Right ventricle myocardium superior (tissue), 1 donor: ENCODE measurements at regions not wholly inside any gene's neighbourhood (a gene's known extent, or its start where the extent isn't known, plus 50 kb on each side); places are given as distances from the start of the nearest gene placed in this dataset.

Source experiments
- ATAC-seq: fragments of 200-7000 bp; cut with Tn5 transposase; one replicate; pipeline ENCODE4 v1.9.1; 2020; ENCODE audit warnings: mild to moderate bottlenecking; ENCODE audit not compliant: poor library complexity
- DNase-seq: peaks from one replicate; pipeline ENCODE4 v3.0.0-alpha.2; 2020
- intact Hi-C: fragments of 100-400 bp; cut with DNase I; formaldehyde crosslinking; loops from one replicate; pipeline ENCODE4 v1.11.2; 2022
- donor health status: DM: no; HTN: yes; CAD: no; lungs with severe emphysema.

DNA sequence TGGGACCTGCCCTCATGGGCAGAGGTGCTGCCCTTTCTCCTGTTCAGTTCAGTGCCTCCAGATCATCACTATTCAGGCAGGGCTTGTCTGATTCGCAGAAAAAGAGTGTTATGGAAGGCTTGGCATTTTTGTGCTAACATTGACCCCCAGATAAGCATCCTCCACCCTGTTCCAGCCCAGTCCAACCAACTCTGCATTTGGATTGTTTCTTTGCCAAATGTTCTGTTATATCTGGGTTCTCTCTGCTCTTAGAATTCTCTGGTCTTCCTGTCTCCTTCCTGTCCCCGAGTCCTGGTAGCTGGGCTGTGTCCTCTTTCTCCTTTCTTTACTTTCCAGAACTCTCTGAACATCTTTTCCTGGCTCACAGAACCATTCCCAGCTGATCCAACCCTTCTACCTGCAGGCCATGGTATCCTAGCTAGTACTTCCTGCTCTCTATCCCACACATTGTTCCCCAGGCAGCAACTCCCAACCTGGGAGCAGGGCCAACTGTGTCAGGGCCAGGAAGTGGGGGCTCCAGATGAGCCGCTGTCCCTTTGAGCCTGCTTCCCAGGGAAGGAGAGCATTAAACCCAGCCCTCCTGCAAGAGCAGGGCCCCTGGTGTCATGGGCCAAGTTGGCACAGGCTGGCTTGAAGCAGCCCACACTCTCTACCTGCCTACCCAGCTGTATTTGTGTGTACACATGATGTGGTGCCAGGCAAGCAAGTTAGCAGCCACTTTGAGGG, 280.7 kb upstream of the CADM1 start:
- ATAC-seq (peak; percentile 48), DNase-seq (peak; percentile 57)
- intact Hi-C loops = no loop called here

DNA sequence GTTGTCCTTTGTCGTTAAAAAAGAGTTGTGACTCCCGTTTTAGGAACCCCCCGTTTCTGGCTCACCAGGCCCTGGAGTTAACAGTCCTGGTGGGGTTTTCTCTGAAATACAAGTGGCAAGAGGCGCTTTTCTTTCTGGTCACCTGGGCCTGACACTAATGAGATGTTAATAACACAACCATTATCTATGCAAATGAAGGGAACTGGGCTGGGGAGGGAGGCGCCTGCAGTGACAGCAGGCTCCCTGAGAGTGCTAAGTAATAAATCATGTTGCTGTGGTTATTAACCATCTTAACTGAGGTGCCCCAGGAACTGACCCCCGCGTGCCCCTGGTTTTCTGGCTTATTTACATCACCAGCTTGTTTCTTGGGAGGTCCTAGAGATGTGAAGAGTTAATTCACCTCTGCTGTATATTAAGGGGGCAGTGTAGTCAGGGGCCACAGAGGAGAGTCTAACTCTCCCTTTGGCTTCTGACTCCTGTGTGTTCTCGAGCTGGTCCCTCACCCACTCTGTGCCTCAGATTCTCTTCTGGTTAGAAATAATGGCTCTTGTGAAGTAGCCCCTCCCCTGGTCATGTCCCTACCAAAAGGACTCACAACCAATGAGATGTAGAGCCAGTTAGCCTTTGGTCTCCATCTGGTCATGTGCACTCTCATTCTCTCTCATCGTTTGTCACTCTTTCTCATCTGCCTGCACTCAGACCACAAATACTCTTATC, 276.6 kb upstream of the CADM1 start:
- ATAC-seq (no peak), DNase-seq (no peak)
- intact Hi-C loops = no loop called here

DNA sequence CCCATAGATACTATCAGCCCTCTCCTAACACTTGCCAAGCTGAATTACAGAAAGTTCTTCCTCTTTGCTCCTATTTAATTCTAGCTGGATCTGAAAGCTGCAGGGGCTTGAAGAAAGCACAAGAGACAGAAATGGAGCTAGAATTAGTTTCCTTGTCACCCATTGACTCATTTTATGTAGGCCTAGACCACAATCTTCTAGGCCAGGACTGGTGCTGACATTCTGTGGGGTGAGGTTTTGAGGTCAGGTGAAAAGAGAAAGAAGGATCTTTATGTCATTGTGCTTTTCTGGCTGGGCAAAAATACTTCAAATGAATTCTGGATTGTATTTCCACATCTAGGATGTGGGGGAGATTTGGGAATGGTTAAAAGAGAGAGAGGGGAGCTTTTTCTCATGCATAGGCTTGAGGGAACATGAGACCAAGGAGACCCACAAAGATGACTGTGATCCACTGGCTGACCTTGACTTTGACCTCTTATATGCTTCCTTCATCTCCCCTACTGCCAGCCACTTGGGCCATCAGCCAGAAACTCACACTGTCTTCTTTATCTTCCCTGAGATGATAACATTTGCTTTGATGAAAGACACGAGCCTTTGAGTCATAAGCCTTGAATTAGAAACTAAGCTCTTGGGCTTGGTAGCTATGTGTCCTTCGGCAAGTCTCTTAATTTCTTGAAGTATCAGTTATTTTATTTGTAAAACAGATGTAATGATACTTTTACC, 274.9 kb upstream of the CADM1 start:
- intact Hi-C loops = no loop called here
- DNase-seq = no peak
- no peak for ATAC-seq

DNA sequence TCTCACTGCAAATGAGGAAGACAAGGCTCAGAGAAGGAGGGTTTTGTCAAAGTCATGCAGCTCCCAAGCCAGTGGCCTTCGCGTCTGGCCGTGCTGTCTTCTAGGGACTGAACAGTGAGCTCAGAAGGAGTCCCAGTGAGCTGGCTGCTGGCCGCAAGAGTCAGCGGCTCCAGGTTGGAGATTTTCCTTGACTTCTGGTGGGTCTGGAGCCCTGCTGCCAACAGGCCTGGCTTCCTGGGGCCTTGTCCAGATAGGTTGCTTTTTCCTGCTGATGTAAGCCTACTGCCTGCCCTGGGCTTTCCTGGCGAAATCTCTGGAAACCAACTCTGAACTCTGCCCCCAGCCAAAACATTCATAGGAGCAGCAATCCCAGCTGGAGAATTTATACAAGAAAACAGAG, 272.7 kb upstream of the CADM1 start:
- intact Hi-C loops = no loop called here
- ATAC-seq (peak; percentile 66), DNase-seq (peak; percentile 60)

DNA sequence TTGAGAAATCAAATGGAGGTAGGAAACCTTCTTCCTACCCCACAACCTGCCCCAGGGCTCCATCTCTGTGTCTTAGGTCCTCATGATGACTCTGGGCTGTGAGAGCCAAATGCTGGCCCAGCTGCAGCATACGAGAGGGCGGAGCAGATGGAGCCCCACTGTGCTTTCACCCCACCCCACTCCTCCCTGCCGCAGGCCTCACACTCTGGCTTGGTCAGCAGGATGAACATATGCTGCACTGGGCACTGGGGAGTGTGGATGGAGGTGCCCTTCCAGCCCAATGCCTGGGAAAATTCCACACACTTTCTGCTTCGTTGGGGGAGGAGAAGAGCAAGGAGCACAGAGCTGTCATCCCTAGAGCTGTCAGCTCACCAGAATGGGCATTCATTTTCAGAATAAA, 271.6 kb upstream of the CADM1 start:
- ATAC-seq (no peak), DNase-seq (no peak)
- intact Hi-C loops = no loop called here

DNA sequence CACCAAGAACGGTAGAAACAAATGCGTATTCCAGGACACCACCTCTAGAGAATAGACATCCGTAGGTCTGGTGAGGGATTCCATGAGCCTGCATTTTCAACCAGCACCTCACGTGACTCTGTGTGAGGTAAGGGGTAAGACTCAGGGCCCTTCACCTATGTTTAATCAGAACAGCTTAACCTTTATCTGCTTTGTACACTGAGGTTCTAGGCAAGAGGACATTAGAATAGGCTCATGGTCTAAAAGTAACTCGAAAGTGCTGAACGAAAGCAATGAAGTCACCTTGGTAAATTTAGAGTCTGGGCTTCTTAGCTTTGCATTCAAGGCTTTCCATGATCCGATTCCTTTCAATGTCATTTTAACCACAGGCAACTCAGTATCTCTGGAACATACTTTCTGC, 270.5 kb upstream of the CADM1 start:
- intact Hi-C loops = no loop called here
- peak; percentile 32 for ATAC-seq
- DNase-seq = no peak

DNA sequence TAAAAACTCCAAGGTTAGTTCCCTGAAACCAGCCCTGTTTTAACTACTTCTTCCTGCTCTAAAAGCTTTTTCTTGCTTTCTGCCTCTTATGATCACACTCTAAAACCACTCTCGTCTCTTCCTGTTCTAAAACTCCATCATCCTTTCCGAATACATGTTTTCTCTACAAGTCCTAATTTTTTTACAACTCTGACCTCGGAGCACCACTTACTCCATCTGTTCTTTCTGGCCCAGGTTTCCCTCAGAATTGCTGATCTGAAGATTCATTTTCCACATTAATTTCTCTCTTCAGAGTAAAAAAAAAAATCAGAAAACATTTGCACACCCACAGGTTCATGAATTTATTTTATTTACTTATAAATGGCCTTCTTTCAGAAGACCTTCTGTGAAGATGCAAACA, 265.7 kb upstream of the CADM1 start:
- DNase-seq = no peak
- intact Hi-C loops = no loop called here
- ATAC-seq = no peak

DNA sequence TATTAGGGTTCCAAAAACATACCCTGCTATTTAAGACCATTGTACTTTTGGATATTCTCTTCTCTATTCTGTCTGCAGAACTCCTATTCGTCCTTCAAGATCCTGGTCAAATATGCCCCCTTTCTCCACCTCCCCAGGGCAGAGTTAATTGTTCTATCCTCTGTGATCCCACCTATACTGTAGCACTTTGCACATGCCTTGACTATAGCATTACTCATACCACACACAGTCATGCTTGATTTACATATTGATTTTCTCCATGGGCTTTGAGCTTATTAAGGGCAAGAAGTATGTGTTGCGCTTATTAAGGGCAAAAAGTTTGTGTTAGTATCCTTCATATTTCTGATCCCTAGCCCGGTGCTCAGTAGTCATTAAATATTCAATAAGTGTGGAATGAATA, 263.7 kb upstream of the CADM1 start:
- intact Hi-C loops = no loop called here
- no peak for DNase-seq
- no peak for ATAC-seq

DNA sequence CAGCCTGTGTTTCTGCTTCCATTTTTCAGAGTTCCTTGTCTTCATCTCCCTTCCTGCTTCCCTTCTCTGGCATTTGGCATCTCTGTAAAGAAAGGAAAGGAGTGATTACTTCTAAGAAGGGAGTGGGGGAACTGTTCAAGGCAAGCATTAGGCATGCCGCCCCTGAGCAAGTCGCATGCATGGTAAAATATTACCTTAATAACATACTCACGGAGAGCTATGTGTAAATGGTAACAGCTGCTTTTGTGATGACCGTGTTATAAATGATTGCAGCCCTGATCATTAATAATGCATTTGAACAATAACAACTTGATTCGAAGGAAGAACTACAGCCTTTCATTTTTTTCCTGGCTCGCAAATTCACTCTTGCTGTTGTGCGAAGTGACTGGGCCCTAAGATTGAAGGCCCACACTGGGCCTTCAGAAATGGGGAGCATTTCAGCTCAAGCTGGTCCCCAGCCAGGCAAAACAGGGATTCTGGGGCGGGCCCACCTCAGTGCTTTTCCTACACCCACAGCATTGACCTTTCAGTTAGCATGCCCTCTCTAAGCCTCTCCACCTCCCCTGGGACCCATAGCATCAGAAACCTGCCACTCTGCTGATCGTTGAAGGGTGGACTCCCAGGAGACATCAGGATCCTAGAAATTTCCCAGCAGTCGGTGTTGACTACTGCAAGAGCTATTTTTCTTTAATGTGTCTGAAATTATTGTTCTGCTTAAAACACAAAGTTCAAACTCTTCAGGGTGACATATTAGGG, 263.0 kb upstream of the CADM1 start:
- ATAC-seq = no peak
- DNase-seq = no peak
- intact Hi-C loops = no loop called here

DNA sequence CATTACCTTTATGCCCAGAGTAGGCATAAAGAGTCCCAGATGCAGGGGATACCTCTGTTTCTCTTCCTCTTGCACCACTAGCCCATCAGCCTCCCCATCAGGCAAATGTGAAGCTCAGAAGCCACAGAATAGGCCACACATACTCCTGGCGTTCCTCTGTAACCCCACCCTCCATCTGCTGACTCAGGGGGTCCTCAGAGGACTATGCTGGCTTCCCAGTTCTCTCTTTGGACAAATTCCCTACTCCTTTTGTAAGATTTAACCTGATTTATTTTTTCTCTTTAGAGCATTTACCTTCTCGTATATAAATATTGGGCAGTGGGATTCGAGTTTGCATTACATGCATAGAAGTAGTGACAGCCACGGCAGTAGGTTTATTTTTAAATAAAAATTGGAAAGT, 262.3 kb upstream of the CADM1 start:
- ATAC-seq = no peak
- DNase-seq = no peak
- intact Hi-C loops = no loop called here

DNA sequence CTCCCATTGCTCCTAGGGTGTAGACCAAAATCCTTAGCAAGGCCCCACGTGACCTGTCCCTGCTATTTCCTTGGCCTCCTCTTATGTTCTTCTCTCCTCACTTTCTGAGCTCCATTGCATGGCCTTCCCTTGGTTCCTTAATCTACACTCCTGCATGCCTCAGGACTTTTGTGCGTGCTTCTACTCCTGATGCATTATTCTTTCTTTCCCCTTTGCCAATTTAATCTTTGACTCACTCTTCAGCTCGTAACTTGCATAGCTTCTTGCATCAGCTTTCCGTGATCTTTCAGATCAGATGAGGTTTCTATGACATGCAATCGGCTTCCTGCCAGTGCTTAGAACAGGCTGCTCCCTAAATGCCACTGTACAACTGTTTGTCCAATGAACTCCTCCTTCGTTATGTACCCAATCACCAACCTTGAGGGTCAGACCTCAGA, 261.6 kb upstream of the CADM1 start:
- DNase-seq (no peak), ATAC-seq (no peak)
- intact Hi-C loops = no loop called here

DNA sequence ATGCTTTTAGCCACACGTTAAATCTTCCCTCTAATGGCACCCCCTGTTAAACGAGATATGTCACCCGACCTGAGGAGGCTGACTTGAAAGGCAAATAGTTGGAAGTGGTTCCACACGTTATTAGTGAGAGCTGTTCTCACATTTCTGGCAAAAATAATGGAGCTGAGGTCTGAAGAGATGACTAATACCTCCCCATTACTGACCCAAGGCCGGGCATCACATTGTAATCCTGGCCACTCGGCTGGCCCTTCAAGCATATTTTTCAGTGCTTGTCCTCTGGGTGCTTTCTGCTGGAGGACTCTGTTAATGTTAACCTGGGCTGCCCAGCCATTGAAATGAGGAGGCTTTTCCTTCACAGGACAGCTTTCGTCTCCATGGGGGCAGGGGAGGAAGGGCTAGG, 260.0 kb upstream of the CADM1 start:
- DNase-seq (no peak), ATAC-seq (no peak)
- intact Hi-C loops = no loop called here

DNA sequence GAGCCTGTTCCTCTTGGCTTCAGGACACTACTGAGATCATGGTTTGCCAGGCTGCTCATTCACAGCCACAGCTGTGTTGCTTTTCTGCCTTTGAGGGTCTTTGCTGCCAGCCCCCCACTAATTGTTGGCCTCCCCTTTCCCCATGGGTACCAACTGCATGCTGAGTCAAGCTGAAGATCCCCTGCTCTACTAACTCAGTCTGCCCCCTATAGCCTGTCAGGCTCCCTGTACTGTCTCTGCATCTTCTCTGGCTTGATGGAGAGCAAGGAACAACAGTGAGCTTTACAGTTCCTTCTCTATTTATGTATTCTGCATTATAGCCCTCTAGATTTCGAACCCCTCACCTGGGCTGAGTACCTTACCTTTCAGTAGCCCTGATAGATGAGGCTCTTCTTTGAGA, 257.6 kb upstream of the CADM1 start:
- ATAC-seq (no peak), DNase-seq (no peak)
- intact Hi-C loops = no loop called here

DNA sequence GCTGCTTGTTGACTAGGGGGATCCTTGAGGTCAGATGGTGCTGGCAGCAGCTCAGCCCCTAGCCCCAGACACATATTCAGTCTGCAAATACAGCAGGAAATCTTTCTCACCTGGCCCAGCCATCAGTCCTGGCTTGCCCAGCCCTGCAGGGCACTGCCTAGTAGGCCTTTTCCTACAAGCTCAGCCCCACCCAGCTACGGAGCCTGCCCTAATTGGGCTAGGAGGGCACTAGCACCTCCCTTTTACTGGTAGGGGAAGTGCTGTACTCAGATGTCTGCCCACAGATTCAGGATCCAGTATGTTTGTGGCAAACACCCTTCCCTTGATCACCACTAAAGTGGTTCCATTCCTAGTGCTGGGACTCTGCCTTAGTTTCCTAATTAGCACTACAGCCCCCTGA, 257.1 kb upstream of the CADM1 start:
- no peak for ATAC-seq
- intact Hi-C loops = no loop called here
- peak; percentile 46 for DNase-seq

DNA sequence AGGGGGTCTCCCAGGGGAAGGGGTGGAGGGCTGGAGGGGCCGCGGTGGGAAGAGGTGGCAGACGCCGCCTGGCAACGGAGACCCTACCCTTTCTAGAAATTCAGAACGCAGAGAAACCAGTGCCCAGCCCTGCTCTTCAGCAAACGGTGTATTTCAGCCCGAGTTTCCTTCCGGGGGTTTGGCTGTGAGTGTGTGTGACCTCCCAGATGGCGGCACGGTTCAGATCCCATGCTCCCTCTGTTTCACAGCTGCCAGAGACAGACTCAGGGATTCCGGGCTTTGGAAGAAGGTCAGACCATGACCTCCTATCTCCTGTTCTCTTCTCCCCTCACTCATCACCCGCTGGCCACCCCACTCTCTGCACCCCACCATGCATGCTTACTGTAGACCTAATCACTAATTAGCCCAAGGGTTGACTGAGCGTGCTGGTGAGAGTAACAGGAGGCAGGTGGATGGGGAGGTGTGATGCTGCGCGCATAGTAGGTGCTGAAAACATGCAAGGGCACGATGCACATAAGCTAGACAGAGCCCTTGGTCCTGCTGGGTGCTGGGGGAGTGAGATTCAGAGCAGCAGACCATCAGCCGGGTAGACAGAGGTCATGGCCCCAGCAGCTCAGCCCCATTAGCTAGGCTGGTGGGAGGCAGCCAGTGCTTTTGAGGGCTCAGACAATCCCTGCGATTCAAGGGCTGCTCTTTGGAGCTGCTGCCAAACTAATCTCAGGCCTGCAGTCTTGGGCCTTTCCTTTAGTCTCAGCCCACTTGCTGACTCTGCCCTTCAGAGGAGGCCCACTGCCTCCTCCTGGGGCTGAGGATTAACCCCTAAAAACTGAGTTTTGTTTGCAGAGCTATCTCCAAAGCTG, 256.5 kb upstream of the CADM1 start:
- DNase-seq (no peak), ATAC-seq (peak; percentile 70)
- intact Hi-C loops = no loop called here

DNA sequence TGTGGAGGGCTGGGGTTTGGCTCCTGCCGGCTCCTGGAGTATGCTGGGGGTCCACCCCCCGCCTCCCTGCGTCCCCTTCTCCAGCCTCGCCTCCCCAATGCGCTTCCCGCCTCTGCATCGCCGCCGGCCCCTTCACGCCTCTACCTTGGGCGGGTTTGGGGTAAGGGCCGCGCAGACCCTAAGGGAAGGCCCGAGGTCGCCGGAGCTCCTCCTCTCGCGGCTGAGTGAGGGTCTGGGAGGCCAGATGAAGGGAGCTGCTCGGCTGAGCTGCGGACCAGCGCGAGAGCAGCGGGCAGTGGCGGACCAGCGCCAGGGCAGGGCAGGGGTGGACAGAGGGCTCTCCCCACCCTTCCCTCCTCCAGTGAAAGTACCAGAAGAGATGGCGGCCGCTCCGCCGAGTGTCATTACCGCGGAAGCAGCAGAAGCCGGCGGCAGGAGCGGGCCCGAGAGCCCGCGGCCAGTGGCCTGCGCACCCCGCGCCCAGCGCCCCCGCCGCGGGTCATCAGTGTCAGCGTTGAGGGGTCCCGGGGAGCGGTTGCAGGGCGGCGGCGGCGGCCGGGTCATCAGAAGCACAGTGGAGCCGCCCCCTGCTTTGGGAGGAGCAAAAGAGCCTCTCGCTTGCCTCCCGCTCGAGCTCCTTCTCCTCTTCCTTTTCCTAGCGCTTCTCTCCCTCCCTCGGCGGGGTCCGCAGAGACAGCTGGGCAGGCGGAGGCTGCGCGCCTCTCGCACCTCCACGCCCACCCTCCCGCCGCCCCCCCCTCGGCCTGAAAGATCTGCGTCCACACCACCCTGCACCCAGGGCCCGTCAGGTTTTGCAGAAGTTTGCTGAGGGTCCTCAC, 255.6 kb upstream of the CADM1 start:
- DNase-seq (peak; percentile 61), ATAC-seq (peak; percentile 86)
- intact Hi-C loops = no loop called here

DNA sequence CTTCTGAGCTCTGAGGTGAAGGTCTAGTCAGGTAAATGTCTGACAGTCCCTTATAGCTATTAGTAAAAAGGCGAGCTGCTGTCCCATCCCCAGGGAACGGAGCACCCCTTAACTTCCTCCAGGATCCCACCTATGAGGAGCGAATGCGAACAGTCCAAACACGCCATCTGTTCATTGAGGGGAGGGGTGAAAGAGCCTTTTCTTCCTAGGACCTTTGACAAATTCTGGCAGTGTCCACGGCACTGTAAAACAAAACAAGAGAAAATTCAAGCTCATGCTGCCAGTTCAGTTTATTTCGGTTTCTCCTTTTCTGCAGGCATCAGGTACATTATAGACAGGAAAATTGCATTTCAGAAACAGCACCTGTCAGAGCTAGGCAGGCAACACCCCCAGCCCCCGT, 253.8 kb upstream of the CADM1 start:
- intact Hi-C loops = no loop called here
- DNase-seq (no peak), ATAC-seq (no peak)
